ENCODE measurements at regions not wholly inside any gene's neighbourhood (a gene's known extent, or its start where the extent isn't known, plus 50 kb on each side); places are given as distances from the start of the nearest gene placed in this dataset.

DNA sequence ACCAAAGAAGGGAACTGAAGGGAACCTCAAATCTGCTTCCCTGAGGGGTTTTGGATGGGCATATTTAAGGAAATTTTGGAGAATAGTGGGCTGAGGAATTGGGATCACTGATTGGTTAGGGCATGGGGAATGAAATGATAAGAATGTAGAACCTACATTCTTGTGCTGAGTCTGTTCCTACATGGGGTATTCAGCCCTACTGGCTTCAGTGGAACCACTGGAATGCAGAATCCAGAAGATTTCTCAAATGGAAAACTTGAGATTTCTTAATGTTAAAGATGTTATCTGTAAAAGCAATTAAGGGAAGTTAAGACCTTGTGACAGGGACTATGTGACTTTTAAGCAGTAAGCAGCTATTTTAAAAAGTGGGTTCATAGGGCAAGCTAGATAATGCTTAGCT, 1062.4 kb downstream of the AGBL1 start:
- Histone ChIP-seq H2AK5ac (ENCODE audit: low read depth, low read length) (no peak overlapping the region), H3K79me1 (ENCODE audit: low read depth in 1 of 2, low read length in 2 of 2) (no peaks in the 10 kb centered on the region), H3K36me3 (ENCODE audit: control insufficient read depth, insufficient read depth, low read length) (no peaks in the 10 kb centered on the region), H3K9ac (ENCODE audit: low read depth, low read length) (no peak overlapping the region), H3K4me2 (ENCODE audit: low read depth, low read length) (no peak overlapping the region), H2BK15ac (ENCODE audit: low read depth, low read length) (no peak overlapping the region), H3K4me1 (ENCODE audit: control insufficient read depth, insufficient read depth, low read length) (no peaks in the 10 kb centered on the region), H3K18ac (ENCODE audit: low read depth, low read length) (no peak overlapping the region), H3K27me3 (ENCODE audit: control insufficient read depth, insufficient read depth, low read length) (no peaks in the 10 kb centered on the region), H3K9me3 (ENCODE audit: control insufficient read depth, insufficient read depth, low read length) (peaks cover 7% of the 10 kb centered on the region), H4K20me1 (ENCODE audit: insufficient read depth, low read length) (no peaks in the 10 kb centered on the region), H3K56ac (ENCODE audit: extremely low read depth, insufficient read depth, low read length) (no peak overlapping the region), H2BK120ac (ENCODE audit: low read depth, low read length) (no peak overlapping the region), H4K91ac (ENCODE audit: insufficient read depth, low read depth, low read length) (no peak overlapping the region), H3K9me1 (ENCODE audit: insufficient read depth, low read length) (no peaks in the 10 kb centered on the region), H2BK5ac (ENCODE audit: low read depth, low read length, poor library complexity, severe bottlenecking) (no peak overlapping the region), H3K27ac (ENCODE audit: insufficient read depth, low read length) (no peak overlapping the region), H2AK9ac (replicated peaks; ENCODE audit: low read depth, low read length, poor library complexity) (no peak overlapping the region), H4K8ac (ENCODE audit: low read depth in 2 of 2, low read length in 2 of 2) (no peak overlapping the region), H2BK20ac (ENCODE audit: low read depth, low read length) (no peak overlapping the region), H3K23ac (ENCODE audit: low read depth, low read length) (no peak overlapping the region), H3K4me3 (ENCODE audit: insufficient read depth, low read depth, low read length) (no peak overlapping the region), H3K14ac (replicated peaks; ENCODE audit: low read depth, low read length) (no peak overlapping the region), H2AFZ (replicated peaks; ENCODE audit: low read length, poor library complexity) (no peak overlapping the region), H3K4ac (ENCODE audit: low read depth, low read length) (no peak overlapping the region), H4K5ac (ENCODE audit: low read depth, low read length) (no peak overlapping the region)
- no TSS peak for BruUV-seq (replicated peaks)
- DNase-seq, result no peak
- TF ChIP-seq FOS (IDR thresholded peaks at IDR 0.05; ENCODE audit: low read depth, low read length) (no peak), ELK1 (IDR thresholded peaks at IDR 0.05; ENCODE audit: borderline replicate concordance, low read depth, low read length) (no peak), RAD21 (IDR thresholded peaks at IDR 0.05; ENCODE audit: low read length) (no peak)
- intact Hi-C loops (cut with micrococcal nuclease), result no loop called here
- dilution Hi-C loops (cut with HindIII; ENCODE audit: low sequenced_read_pairs, unreplicated experiment), result no loop called here
- in situ Hi-C loops (cut with MboI; ENCODE audit: low sequenced_read_pairs), result no loop called here
- ChIA-PET CTCF (no interaction called here), POLR2A (ENCODE audit: unreplicated experiment) (no interaction called here)
- no peak for ATAC-seq (ENCODE audit: low read depth)
